HL-60 (cell line): ENCODE measurements at regions not wholly inside any gene's neighbourhood (a gene's known extent, or its start where the extent isn't known, plus 50 kb on each side); places are given as distances from the start of the nearest gene placed in this dataset.

Experiments
- CTCF ChIP-seq: IDR thresholded peaks from one replicate; pipeline ENCODE4 v1.5.1; 2011; ENCODE audit warnings: low read length, control low read depth, inconsistent platforms; ENCODE audit not compliant: insufficient read depth
- POLR2AphosphoS5 ChIP-seq: IDR thresholded peaks from 2 replicates; pipeline ENCODE4 v1.6.1; 2012; ENCODE audit warnings: low read depth
- SPI1 ChIP-seq: IDR thresholded peaks from 2 replicates; pipeline ENCODE4 v1.6.1; 2012; ENCODE audit warnings: low read depth, mild to moderate bottlenecking, borderline replicate concordance

DNA sequence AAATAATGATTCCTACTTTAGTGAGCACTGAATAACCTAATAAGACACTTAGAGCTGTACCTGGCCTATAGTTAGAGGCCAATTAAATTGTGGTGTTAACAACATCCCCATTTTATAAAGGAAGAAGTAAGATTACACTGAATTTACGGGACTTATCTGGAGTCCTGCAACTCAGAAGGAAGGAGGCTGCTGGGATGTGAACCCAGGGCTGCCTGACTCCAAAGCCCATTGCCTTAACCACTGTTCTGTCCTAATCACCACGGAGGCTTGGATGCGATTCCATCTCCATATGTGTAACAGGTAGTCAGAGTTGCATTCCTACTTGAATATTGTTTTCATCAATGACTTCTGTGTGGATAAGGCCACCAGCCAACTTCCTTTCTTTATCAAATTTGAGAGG, 168.9 kb downstream of the SOCS6 start:
- no peak for TF ChIP-seq CTCF
- TF ChIP-seq SPI1, result no peak
- no peak for TF ChIP-seq POLR2AphosphoS5
